ENCODE measurements at regions not wholly inside any gene's neighbourhood (a gene's known extent, or its start where the extent isn't known, plus 50 kb on each side); places are given as distances from the start of the nearest gene placed in this dataset.

- in situ Hi-C loops (cut with MboI; ENCODE audit: low sequenced_read_pairs, unreplicated experiment) = no loop called here
- no peak for DNase-seq (ENCODE audit: low spot score)
- TF ChIP-seq, protein P1, sequence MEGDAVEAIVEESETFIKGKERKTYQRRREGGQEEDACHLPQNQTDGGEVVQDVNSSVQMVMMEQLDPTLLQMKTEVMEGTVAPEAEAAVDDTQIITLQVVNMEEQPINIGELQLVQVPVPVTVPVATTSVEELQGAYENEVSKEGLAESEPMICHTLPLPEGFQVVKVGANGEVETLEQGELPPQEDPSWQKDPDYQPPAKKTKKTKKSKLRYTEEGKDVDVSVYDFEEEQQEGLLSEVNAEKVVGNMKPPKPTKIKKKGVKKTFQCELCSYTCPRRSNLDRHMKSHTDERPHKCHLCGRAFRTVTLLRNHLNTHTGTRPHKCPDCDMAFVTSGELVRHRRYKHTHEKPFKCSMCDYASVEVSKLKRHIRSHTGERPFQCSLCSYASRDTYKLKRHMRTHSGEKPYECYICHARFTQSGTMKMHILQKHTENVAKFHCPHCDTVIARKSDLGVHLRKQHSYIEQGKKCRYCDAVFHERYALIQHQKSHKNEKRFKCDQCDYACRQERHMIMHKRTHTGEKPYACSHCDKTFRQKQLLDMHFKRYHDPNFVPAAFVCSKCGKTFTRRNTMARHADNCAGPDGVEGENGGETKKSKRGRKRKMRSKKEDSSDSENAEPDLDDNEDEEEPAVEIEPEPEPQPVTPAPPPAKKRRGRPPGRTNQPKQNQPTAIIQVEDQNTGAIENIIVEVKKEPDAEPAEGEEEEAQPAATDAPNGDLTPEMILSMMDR (IDR thresholded peaks at IDR 0.05; ENCODE audit: borderline replicate concordance, control extremely low read depth, extremely low read depth, insufficient read depth, missing control alignments) = no peak
Measured at GRCh38 chr21:28636752-28637691, 355.7 kb downstream of the LTN1 start.

- TF ChIP-seq, protein P1 (IDR thresholded peaks at IDR 0.05; ENCODE audit: borderline replicate concordance, control extremely low read depth, extremely low read depth, insufficient read depth, missing control alignments) = no peak
- in situ Hi-C loops (cut with MboI; ENCODE audit: low sequenced_read_pairs, unreplicated experiment) = no loop called here
- DNase-seq (ENCODE audit: low spot score) = no peak
Measured at GRCh38 chr21:28635541-28635940, 357.1 kb downstream of the LTN1 start.

DNA sequence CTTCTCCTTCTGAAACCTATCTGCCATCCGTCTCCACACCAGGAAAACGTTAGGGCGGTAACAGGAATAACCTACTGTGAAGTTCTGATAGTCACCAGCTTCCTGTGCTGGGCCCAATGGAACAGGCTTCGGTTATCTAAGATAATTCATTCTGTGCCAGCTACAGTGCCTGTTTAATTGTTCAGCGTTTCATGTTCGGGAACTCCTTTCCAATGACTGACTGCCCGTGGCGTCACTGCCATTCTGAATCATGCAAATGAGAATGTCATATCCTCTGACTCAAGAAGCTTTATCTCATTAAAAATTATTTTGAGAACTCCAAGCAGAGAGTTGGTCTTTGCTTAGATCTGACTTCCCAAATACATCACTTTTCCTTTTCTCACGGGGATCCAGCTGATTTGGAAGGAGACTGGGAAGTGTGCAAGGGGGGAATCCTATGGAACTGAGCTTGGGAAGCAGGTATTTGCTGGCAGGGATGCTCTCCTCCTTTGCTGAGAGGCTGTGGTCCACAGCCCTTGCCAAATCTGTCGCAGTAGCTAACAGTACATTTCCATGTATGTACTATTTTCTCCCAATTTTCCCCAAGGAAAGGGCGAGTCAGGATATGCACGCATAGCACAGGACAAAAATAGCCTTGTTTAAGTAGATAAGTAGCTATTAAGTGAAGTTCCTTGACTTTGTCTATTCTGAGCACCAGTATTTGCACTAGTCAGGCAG, 358.7 kb downstream of the LTN1 start:
- no peak for DNase-seq (ENCODE audit: low spot score)
- TF ChIP-seq, protein P1 (IDR thresholded peaks at IDR 0.05; ENCODE audit: borderline replicate concordance, control extremely low read depth, extremely low read depth, insufficient read depth, missing control alignments) = no peak

DNA sequence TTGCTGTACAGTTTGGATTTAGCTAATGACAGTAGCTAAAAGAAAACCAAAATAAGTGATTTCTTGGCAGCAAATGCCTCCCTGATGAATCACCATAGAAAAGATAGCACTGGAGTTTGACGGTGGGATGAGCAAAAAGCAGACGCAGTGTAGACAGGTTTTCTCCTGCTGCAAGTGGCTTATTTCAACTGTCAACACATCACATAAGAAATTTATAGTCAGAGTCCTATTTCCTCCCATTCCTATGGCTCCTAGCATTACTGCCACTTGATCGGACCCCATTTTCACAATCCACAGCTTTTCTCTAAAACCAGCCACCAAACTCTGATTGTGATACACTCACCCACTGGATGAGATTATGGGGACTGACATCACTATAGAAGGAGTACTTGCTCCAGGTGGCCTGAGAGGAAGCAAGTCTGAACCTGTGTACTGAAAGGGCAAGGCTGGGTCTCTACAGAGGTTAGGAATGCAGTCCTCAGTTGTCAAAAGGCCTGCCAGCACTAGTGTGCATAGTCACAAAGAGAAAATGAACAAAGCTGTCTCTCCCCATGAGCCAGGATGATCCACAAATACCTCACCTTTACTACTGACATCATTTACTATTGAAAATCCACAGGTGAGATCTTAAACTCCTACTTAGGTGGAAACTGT, 359.8 kb downstream of the LTN1 start:
- DNase-seq (ENCODE audit: low spot score) = no peak
- TF ChIP-seq, protein P1 (IDR thresholded peaks at IDR 0.05; ENCODE audit: borderline replicate concordance, control extremely low read depth, extremely low read depth, insufficient read depth, missing control alignments) = no peak
- in situ Hi-C loops (cut with MboI; ENCODE audit: low sequenced_read_pairs, unreplicated experiment) = no loop called here

More for the DNA sequence above, 358.7 kb downstream of the LTN1 start:
- in situ Hi-C loops (cut with MboI; ENCODE audit: low sequenced_read_pairs, unreplicated experiment) = no loop called here

GRCh38 chr21:28627691-28628090, 365.0 kb downstream of the LTN1 start:
- TF ChIP-seq, protein P1 (IDR thresholded peaks at IDR 0.05; ENCODE audit: borderline replicate concordance, control extremely low read depth, extremely low read depth, insufficient read depth, missing control alignments) = no peak
- in situ Hi-C loops (cut with MboI; ENCODE audit: low sequenced_read_pairs, unreplicated experiment) = no loop called here
- DNase-seq (ENCODE audit: low spot score) = no peak

DNA sequence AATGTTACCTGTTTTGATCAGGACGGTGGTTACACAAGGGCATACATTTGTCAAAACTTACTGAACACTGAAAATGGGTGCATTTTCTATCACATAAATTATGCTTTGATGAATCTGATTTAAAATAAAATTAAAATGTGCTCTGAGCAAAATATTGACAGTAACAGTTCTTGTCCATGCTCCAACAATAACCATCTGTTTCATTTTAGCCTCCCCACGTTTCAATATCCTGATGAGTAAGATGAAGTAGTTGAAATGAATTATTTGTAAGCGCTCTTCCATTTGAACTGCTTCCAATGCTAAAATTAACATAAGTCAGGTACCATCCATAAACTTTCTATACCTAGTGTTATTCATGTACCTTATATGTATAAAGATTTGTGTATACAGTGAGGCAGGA, 365.4 kb downstream of the LTN1 start:
- TF ChIP-seq, protein P1 (IDR thresholded peaks at IDR 0.05; ENCODE audit: borderline replicate concordance, control extremely low read depth, extremely low read depth, insufficient read depth, missing control alignments) = no peak
- in situ Hi-C loops (cut with MboI; ENCODE audit: low sequenced_read_pairs, unreplicated experiment) = no loop called here
- no peak for DNase-seq (ENCODE audit: low spot score)
